ENCODE measurements at regions not wholly inside any gene's neighbourhood (a gene's known extent, or its start where the extent isn't known, plus 50 kb on each side); places are given as distances from the start of the nearest gene placed in this dataset.

DNA sequence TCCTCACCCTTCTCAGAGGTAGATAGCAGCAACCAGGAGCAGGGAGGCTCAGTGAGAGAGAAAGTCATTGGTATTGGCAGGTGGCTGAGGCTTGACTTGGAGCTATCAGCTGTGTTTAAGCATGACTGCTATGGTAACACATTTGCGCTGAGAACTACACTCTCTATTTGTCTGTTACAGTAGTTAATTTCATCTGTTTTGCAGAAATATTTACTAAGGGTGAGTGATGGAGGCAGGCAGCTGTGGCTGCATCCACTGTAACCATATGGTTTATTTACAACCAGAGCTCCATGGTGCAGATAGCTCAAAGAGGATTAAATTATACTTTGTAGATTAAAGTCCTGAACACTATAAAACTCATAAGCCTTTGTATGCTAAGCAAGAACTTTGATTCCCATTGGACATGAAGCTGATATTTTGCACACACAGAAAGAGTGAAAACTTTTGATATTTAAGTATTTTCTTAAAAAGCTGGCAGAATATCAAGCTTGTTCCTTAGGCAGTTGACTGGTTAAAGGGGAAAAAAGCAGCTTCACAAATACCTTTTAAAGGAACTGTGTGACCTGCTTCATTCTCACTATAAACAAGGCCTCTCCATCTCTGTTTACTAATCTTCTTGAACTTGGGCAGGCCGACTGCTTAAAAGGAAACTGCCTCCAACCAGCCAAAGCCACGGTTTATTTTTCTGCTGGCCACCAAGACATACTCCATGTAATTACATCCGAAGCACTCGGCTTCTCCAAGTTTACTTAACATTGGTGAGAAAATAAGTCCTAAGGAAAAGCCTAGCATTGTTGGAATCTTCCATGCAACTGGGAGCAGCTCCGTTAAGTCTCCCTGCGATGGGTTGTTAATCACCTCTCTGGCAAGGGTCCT is 299.8 kb upstream of the ZFHX3 start:
- TF ChIP-seq, protein P1, sequence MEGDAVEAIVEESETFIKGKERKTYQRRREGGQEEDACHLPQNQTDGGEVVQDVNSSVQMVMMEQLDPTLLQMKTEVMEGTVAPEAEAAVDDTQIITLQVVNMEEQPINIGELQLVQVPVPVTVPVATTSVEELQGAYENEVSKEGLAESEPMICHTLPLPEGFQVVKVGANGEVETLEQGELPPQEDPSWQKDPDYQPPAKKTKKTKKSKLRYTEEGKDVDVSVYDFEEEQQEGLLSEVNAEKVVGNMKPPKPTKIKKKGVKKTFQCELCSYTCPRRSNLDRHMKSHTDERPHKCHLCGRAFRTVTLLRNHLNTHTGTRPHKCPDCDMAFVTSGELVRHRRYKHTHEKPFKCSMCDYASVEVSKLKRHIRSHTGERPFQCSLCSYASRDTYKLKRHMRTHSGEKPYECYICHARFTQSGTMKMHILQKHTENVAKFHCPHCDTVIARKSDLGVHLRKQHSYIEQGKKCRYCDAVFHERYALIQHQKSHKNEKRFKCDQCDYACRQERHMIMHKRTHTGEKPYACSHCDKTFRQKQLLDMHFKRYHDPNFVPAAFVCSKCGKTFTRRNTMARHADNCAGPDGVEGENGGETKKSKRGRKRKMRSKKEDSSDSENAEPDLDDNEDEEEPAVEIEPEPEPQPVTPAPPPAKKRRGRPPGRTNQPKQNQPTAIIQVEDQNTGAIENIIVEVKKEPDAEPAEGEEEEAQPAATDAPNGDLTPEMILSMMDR (IDR thresholded peaks at IDR 0.05): no peak
- Histone ChIP-seq H3K27ac (no peak overlapping the region), H3K9me3 (no peaks in the 10 kb centered on the region), H3K27me3 (peaks cover 0 to 5% (median 0%) of the 10 kb centered on the region in 4 donors), H3K4me1 (no peaks in the 10 kb centered on the region), H3K36me3 (no peaks in the 10 kb centered on the region), H3K4me3 (no peak overlapping the region)
- WGBS, 2 donors: 61 to 62% methylated on average over 7 of the region's 7 CpGs
- ATAC-seq (no peak), DNase-seq (no peak), FAIRE-seq (no peak)
- intact Hi-C loops (cut with DNase I): no loop called here

DNA sequence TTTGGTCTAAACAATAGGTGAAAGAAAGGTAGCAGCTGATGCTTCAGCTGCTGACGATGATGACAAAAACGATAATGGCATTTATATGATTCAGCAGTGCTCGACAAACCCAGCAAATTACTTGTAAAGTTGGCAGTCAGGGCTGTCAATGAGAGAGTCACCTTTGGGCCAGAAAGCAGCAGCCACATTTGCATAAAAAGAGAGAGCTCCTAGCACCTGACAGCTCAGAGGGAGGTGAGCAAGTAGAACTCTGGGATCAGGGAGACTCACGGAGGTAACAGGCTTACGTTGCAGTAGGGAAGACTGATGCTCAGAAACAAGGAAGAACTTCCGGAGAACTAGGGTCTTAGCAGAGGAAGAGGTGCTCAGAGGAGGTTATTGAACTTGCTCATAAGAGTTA is 291.9 kb upstream of the ZFHX3 start:
- H3K4me3 ChIP-seq: no peak overlapping the region

DNA sequence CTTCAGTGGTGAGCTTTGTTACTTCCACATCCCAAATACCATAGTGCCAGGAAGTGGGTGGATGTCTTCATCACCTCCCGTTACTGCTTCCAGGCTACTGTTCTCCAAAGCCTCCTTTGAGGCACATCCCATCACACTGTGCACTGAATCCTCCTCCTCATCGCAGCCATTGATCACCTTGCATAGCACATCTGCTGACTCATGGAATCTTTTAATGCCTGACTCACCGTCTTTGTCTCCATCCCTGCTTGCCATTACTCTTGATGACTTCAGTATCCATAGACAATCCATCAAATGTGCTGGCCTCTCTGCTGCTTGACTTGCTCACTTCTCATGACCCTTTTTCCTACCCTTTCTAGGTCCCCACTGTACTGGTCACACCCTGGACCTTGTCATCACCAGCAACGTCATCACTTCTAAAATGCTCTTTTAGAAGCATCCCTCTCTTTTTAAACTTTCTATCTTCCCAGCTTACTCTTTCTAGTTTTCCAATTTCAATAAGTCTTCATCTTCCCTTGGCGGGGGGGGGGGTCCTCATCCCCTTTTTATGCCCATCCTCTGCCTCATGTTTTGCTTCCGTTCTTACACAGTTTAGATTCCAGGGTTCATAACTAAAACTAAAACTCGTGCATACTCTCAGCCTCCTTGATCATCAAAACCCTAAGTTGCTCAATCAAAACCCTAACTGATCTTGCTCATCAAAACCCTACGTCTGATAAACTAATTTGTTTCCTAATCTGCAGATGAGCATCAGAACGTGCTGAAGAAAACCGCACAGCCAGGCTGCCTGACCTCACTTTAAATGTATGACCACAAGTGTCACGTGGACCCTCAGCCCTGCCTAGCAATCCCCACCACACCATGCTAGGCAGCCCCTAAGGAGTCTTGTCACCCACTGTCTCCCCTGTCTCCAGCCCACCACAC is 289.7 kb upstream of the ZFHX3 start:
- TF ChIP-seq, protein P1 (IDR thresholded peaks at IDR 0.05): no peak
- FAIRE-seq: no peak
- no peaks in the 10 kb centered on the region for H3K4me1 ChIP-seq
- 63 to 68% methylated on average over 11 of the region's 11 CpGs for WGBS, 2 donors
- no peaks in the 10 kb centered on the region for H3K27me3 ChIP-seq
- no peak for ATAC-seq
- intact Hi-C loops (cut with DNase I): no loop called here
- DNase-seq: no peak
- H3K9me3 ChIP-seq: no peaks in the 10 kb centered on the region
- H3K4me3 ChIP-seq: no peak overlapping the region
- H3K36me3 ChIP-seq: no peaks in the 10 kb centered on the region
- H3K27ac ChIP-seq: no peak overlapping the region

More for the DNA sequence above, 291.9 kb upstream of the ZFHX3 start:
- DNase-seq: no peak
- Histone ChIP-seq H3K27me3 (peaks cover 0 to 5% (median 0%) of the 10 kb centered on the region in 4 donors), H3K4me1 (no peaks in the 10 kb centered on the region), H3K9me3 (no peaks in the 10 kb centered on the region), H3K27ac (no peak overlapping the region), H3K36me3 (no peaks in the 10 kb centered on the region)
- no peak for FAIRE-seq
- TF ChIP-seq, protein P1 (IDR thresholded peaks at IDR 0.05): no peak
- intact Hi-C loops (cut with DNase I): no loop called here
- 60 to 63% methylated on average over 6 of the region's 6 CpGs for WGBS, 2 donors
- ATAC-seq: no peak

DNA sequence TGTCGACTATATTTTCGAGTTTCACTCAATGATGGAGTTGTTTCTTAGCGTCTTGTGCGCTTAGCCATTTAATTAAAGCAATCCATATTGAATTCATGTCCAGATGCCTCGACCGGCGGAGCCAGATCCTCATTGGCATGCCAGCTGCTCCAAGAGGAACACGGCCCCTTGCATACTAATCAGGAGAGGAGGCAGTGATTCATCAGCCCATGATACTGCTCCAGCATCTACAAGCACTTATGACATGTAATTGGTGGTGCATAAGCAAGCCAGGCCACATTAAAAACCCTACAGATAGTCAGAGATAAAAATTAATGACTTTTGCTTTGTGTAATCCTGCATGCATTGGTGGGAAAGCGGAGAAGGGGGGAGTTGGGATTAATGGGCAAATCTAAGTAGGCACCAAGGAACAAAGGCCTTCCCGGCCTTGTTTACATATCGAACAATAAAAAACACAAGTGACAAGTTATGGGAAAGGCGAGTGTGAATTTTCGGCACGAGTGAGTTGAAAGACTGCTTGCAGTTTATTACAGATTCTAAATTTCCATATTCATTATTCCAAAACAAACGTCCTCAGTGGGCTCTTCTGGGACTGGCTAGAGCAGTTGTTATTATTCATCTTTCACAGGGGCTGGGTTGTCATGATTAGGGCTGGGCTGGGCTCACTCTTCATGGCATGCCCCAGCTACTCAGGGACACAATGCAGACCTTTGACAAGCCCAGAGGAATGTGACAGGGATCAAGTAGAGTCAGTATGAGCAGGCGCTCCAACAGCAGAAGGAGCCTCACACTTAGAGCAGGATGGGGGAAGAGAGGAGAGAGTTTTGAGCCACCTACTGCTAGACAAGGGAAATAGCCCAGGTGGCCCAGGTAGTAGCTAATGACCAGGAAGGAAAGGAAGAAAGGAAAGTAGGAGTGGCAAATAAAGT is 281.7 kb upstream of the ZFHX3 start:
- H3K9me3 ChIP-seq: no peaks in the 10 kb centered on the region
- no peak overlapping the region for H3K4me3 ChIP-seq
- peak in 2 of 4 donors; percentile 65 to 79 for ATAC-seq

More for the DNA sequence above, 281.7 kb upstream of the ZFHX3 start:
- FAIRE-seq (no peak), DNase-seq (peak in 1 of 6 donors; percentile 15)
- no peak overlapping the region for H3K27ac ChIP-seq
- no peaks in the 10 kb centered on the region for H3K4me1 ChIP-seq
- no peaks in the 10 kb centered on the region for H3K27me3 ChIP-seq
- TF ChIP-seq, protein P1 (IDR thresholded peaks at IDR 0.05): no peak
- 63 to 74% methylated on average over 16 of the region's 16 CpGs for WGBS, 2 donors
- intact Hi-C loops (cut with DNase I): no loop called here
- no peaks in the 10 kb centered on the region for H3K36me3 ChIP-seq
